HUDEP-2 (cell line): ENCODE measurements at regions not wholly inside any gene's neighbourhood (a gene's known extent, or its start where the extent isn't known, plus 50 kb on each side); places are given as distances from the start of the nearest gene placed in this dataset.
"Not testable (repeated sequence)": the region's sequence is repeated elsewhere in the genome, so short reads cannot be mapped to it uniquely, and the experiment has no call there.

Experiments used
- DNase-seq, 76 experiments: peaks; one replicate each; lab custom pipeline; 2025; ENCODE audit not compliant: unreplicated experiment in 76 of 76; lab: John Stamatoyannopoulos, UW

DNA sequence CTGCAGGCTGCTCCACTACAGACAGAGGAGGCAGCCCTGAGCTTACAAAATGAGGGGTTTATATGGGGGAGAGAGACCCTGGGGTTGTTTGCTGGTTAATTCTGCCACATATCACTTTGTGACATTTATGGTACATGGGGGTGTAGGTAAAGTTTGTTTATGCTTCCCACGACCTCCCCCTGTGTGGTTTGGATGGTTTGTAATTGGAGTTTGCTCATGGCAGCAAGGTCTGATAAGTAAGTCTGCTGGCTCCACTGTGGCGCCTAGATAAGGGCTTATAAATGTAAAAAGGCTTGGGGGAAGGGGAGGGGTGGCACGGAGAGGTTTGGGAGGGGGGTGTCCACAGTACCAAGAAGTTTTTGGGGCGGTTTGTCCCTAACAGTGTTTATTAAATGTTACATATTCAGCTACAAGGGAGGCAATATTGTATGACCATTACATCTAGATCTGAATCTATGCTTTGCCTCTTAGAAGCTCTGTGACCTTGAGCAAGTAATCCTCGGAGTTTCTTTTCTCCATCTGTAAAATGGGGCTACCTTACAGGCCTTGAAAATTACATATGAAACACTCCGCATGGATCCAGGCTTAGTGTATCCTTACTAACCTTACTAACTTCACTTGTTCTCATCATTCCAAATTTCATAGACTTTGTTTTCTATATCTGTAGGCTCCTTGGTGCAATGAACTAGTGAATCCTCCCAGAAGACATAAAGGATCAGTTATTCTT, 204.8 kb upstream of the NOX3 start:
- DNase-seq, result peak in 19 of 76 experiments; percentile 2 to 44 (median 18)

GRCh38 chr6:155656024-155656423, 200.4 kb upstream of the NOX3 start:
- no peak for DNase-seq

- no peak for DNase-seq
Measured at GRCh38 chr6:155654474-155654873, 198.8 kb upstream of the NOX3 start.

- DNase-seq, result no peak
Measured at GRCh38 chr6:155648301-155648700, 192.7 kb upstream of the NOX3 start.

DNA sequence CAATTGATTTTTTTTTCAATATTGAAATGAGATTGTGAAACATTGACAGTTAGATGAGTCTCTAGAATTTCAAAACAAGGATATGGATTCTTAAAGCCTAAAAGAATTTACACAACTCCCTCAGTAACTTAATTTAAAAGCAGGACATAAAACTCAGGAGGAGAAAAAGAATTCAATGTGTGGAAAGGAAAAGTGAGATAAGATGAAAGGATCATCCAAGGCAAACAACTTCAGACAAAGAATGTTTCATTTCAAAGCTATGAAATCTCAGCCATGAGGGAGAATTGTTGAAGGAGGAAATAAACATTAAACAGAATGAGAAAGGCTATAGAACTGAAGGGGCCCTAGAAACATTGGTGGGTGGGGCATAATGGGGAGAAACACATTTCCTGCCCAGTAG, 191.7 kb upstream of the NOX3 start:
- no peak for DNase-seq

GRCh38 chr6:155646443-155646842, 190.8 kb upstream of the NOX3 start:
- no peak for DNase-seq

DNA sequence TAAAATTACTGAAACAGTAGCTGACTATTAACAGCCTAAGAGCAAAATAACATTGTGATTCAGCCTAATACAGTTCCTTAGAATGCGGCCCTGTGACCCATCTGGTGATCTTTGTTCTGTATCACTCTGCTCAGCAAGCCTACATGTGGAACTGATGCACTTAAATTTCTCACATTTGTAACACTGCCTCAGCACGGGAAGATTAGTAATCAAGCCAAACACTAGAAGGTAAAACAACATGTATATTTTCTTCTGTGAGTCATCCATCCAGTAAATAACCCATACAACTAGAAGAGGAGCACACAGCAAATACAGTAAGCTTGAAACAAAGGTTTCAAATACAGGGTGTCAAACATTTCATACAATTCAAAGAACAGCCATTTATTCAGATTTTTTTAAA, 189.7 kb upstream of the NOX3 start:
- DNase-seq, result no peak

- no peak for DNase-seq
Measured at GRCh38 chr6:155641603-155642002, 186.0 kb upstream of the NOX3 start.

DNA sequence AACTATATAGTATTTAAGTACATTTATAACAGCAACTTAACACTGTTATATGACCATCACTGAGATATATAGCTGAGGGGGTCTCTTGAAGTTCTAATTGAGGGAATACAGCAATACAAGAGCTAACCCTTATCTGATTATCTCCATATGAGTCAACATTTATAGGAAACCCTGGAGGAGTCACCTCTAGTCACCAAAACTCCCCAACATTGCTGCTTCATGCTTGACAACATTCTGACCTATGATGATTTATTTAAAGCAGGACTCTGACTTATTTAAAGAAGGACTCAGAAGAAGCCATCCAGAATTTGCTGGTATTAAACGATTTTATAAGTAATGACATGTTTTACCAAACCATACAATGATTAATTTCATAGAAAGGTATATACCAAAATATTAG, 182.6 kb upstream of the NOX3 start:
- DNase-seq, result no peak

GRCh38 chr6:155635416-155635815, 179.8 kb upstream of the NOX3 start:
- peak in 1 of 76 experiments; percentile 1 for DNase-seq

GRCh38 chr6:155630085-155630484, 174.4 kb upstream of the NOX3 start:
- no peak for DNase-seq

DNA sequence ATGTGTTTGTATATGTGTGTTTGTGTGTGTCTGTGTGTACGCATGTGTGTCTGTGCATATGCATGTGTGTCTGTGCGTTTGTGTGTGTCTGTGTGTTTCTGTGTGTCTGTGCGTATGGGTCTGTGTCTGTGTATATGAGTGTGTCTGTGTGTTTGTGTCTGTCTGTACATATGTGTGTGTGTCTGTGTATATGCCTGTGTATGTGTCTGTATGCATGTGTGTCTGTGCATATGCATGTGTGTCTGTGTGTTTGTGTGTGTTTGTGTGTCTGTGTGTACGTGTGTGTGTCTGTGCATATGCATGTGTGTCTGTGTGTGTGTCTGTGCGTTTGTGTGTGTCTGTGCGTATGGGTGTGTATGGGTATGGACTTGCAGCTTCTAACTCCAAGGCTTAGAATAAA, 174.0 kb upstream of the NOX3 start:
- DNase-seq, result no peak

- no peak for DNase-seq
Measured at GRCh38 chr6:155628306-155628705, 172.7 kb upstream of the NOX3 start.

GRCh38 chr6:155627722-155628212, 172.1 kb upstream of the NOX3 start:
- DNase-seq, result not testable (repeated sequence)

GRCh38 chr6:155623450-155624178, 168.0 kb upstream of the NOX3 start:
- DNase-seq, result no peak

GRCh38 chr6:155614606-155615005, 159.0 kb upstream of the NOX3 start:
- DNase-seq, result no peak

- no peak for DNase-seq
Measured at GRCh38 chr6:155611742-155612141, 156.1 kb upstream of the NOX3 start.

DNA sequence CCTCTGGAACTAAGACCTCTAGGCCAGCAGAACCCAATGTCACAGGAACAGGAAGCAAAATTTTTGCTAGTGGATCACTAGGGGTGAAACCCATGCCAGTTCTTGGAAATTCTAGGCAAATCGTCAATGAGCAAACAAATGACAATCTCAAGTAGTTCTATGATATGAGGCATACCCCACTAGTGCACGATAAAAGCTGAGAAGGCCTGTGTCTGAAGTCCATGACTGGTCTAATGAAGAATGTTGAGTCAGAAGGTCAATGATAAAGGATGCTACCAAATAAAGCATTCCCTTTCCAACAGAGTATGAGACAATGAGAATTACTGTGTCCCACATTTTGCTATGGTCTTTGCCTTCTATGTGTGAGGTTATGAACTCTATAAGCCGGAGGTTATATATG, 149.4 kb upstream of the NOX3 start:
- no peak for DNase-seq

DNA sequence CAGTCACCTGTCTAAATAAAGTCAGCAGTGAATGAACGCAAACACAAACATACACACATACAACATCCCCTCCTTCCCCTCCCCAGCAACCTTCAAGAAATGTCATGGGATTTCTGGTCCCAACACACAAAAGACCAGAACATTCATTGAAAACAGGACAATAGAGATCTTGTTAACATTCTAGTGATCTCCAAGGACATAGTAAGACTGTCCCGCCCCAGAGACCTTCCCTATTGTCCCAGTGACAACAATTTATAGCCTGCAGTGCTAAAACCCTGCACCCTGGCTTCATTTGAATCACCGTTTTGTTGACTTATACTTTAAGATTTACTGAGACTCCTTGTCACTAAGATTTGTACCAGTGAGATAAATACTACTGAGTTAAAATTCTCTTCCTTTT, 143.9 kb upstream of the NOX3 start:
- DNase-seq, result no peak

- no peak for DNase-seq
Measured at GRCh38 chr6:155599160-155599559, 143.5 kb upstream of the NOX3 start.

DNA sequence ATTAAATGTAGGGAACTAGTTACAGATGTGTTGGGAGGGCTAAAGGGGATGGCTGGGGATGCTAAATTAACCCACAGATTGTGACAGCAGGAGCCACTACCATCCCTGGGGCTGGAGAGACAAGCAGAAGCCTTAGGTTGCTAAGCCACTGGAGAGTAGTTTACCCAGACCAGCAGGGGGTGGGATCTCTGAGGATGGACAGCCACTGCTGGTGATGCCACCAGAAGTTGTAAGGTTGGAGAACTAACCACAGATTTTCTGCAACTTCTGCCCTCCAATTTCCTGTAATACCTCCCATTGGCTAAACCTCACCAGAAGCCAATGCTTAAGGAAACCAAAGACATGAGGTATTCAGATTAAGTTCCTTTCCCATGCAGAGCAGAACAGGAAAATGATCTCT, 139.6 kb upstream of the NOX3 start:
- DNase-seq, result no peak

- DNase-seq, result no peak
Measured at GRCh38 chr6:155591741-155592140, 136.1 kb upstream of the NOX3 start.
